ENCODE measurements at regions not wholly inside any gene's neighbourhood (a gene's known extent, or its start where the extent isn't known, plus 50 kb on each side); places are given as distances from the start of the nearest gene placed in this dataset.

- TF ChIP-seq TAF1 (IDR thresholded peaks at IDR 0.05; ENCODE audit: borderline replicate concordance, insufficient read depth, low read length) (no peak), POLR2AphosphoS5 (IDR thresholded peaks at IDR 0.05; ENCODE audit: low read depth, low read length) (no peak), SIN3A (IDR thresholded peaks at IDR 0.05; ENCODE audit: borderline replicate concordance, insufficient read depth, low read length) (no peak), FOXP2 (optimal IDR thresholded peaks at IDR 0.05; ENCODE audit: borderline replicate concordance, extremely low read depth, extremely low read length, insufficient read depth) (no peak), REST (IDR thresholded peaks at IDR 0.05; ENCODE audit: insufficient read depth in 1 of 2, low read depth in 2 of 2, low read length in 2 of 2) (no peak)
These were observed 287.0 kb upstream of the RASGEF1B start for GRCh38 chr4:81758574-81759264.

GRCh38 chr4:81757691-81758090, 286.0 kb upstream of the RASGEF1B start:
- TF ChIP-seq SIN3A (IDR thresholded peaks at IDR 0.05; ENCODE audit: borderline replicate concordance, insufficient read depth, low read length): no peak
- no peak for TF ChIP-seq FOXP2 (optimal IDR thresholded peaks at IDR 0.05; ENCODE audit: borderline replicate concordance, extremely low read depth, extremely low read length, insufficient read depth)
- no peak for TF ChIP-seq TAF1 (IDR thresholded peaks at IDR 0.05; ENCODE audit: borderline replicate concordance, insufficient read depth, low read length)
- no peak for TF ChIP-seq POLR2AphosphoS5 (IDR thresholded peaks at IDR 0.05; ENCODE audit: low read depth, low read length)
- TF ChIP-seq REST (IDR thresholded peaks at IDR 0.05; ENCODE audit: insufficient read depth in 1 of 2, low read depth in 2 of 2, low read length in 2 of 2): no peak

GRCh38 chr4:81756973-81757372, 285.3 kb upstream of the RASGEF1B start:
- TF ChIP-seq REST (IDR thresholded peaks at IDR 0.05; ENCODE audit: insufficient read depth in 1 of 2, low read depth in 2 of 2, low read length in 2 of 2) (no peak), SIN3A (IDR thresholded peaks at IDR 0.05; ENCODE audit: borderline replicate concordance, insufficient read depth, low read length) (no peak), POLR2AphosphoS5 (IDR thresholded peaks at IDR 0.05; ENCODE audit: low read depth, low read length) (no peak), FOXP2 (optimal IDR thresholded peaks at IDR 0.05; ENCODE audit: borderline replicate concordance, extremely low read depth, extremely low read length, insufficient read depth) (no peak), TAF1 (IDR thresholded peaks at IDR 0.05; ENCODE audit: borderline replicate concordance, insufficient read depth, low read length) (no peak)

- TF ChIP-seq FOXP2 (optimal IDR thresholded peaks at IDR 0.05; ENCODE audit: borderline replicate concordance, extremely low read depth, extremely low read length, insufficient read depth): no peak
- TF ChIP-seq SIN3A (IDR thresholded peaks at IDR 0.05; ENCODE audit: borderline replicate concordance, insufficient read depth, low read length): no peak
- TF ChIP-seq REST (IDR thresholded peaks at IDR 0.05; ENCODE audit: insufficient read depth in 1 of 2, low read depth in 2 of 2, low read length in 2 of 2): no peak
- no peak for TF ChIP-seq TAF1 (IDR thresholded peaks at IDR 0.05; ENCODE audit: borderline replicate concordance, insufficient read depth, low read length)
- no peak for TF ChIP-seq POLR2AphosphoS5 (IDR thresholded peaks at IDR 0.05; ENCODE audit: low read depth, low read length)
These were observed 284.3 kb upstream of the RASGEF1B start for GRCh38 chr4:81756042-81756441.
